ENCODE measurements at regions not wholly inside any gene's neighbourhood (a gene's known extent, or its start where the extent isn't known, plus 50 kb on each side); places are given as distances from the start of the nearest gene placed in this dataset.

DNA sequence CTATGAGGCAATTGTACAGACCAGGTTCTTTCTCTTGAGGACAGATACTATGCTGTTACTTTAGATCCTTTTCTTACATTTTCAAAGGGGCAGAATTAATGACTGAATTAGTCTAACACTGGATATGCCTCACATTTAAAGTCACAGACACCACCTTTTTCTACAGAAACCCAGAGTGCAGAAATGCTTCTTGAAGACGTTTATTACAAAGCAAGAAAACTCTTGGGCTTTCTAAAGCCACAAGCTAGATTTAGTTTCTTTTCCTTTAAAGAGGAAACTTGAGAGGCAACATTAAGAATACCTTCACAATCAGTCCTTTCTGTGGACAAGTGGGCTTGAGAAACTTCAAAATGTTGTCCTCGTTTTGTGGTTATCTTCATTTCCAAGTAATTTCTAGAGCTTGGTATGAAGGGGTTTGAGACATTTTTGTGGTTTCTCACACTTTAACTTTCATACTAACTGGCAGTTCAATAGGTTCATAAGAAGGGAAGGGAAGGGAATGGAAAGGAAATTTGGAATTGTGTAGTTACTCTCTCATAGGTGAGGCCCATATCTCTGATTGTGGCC lies 527.4 kb downstream of the RASEF start:
- ATAC-seq (ENCODE audit: insufficient read depth, low FRiP score) (peak; percentile 17), DNase-seq (peak in 2 of 3 donors; percentile 29 to 42)
- Histone ChIP-seq H3K27me3 (ENCODE audit: control insufficient read depth in 3 of 3, insufficient read depth in 3 of 3, low read length in 2 of 3) (no peaks in the 10 kb centered on the region), H3K4me1 (ENCODE audit: control insufficient read depth in 5 of 5, insufficient read depth in 5 of 5, low read length in 5 of 5) (peaks cover 0 to 16% (median 4%) of the 10 kb centered on the region in 5 donors), H3K9me3 (ENCODE audit: control insufficient read depth in 4 of 4, insufficient read depth in 3 of 4, low read length in 3 of 4) (no peaks in the 10 kb centered on the region), H3K27ac (ENCODE audit: low read depth in 1 of 2, low read length in 1 of 2) (no peak overlapping the region), H3K4me3 (no peak overlapping the region), H3K9ac (ENCODE audit: insufficient read depth in 1 of 2, low read length in 2 of 2) (no peak overlapping the region), H3K36me3 (ENCODE audit: control insufficient read depth in 4 of 4, insufficient read depth in 4 of 4, low read length in 4 of 4) (no peaks in the 10 kb centered on the region)
- TF ChIP-seq, protein P1, sequence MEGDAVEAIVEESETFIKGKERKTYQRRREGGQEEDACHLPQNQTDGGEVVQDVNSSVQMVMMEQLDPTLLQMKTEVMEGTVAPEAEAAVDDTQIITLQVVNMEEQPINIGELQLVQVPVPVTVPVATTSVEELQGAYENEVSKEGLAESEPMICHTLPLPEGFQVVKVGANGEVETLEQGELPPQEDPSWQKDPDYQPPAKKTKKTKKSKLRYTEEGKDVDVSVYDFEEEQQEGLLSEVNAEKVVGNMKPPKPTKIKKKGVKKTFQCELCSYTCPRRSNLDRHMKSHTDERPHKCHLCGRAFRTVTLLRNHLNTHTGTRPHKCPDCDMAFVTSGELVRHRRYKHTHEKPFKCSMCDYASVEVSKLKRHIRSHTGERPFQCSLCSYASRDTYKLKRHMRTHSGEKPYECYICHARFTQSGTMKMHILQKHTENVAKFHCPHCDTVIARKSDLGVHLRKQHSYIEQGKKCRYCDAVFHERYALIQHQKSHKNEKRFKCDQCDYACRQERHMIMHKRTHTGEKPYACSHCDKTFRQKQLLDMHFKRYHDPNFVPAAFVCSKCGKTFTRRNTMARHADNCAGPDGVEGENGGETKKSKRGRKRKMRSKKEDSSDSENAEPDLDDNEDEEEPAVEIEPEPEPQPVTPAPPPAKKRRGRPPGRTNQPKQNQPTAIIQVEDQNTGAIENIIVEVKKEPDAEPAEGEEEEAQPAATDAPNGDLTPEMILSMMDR (IDR thresholded peaks at IDR 0.05; ENCODE audit: control extremely low read depth, extremely low read depth) = no peak
- whole genome bisulfite sequencing, 2 donors = 36 to 46% methylated on average over 2 of the region's 2 CpGs

GRCh38 chr9:82538634-82539033 lies 524.3 kb downstream of the RASEF start:
- Histone ChIP-seq H3K9ac (ENCODE audit: insufficient read depth in 1 of 2, low read length in 2 of 2) (no peak overlapping the region), H3K27ac (ENCODE audit: low read depth in 1 of 2, low read length in 1 of 2) (no peak overlapping the region), H3K4me1 (ENCODE audit: control insufficient read depth in 5 of 5, insufficient read depth in 5 of 5, low read length in 5 of 5) (peaks cover 0 to 4% (median 0%) of the 10 kb centered on the region in 5 donors), H3K36me3 (ENCODE audit: control insufficient read depth in 4 of 4, insufficient read depth in 4 of 4, low read length in 4 of 4) (no peaks in the 10 kb centered on the region), H3K4me3 (no peak overlapping the region), H3K27me3 (ENCODE audit: control insufficient read depth in 3 of 3, insufficient read depth in 3 of 3, low read length in 2 of 3) (no peaks in the 10 kb centered on the region), H3K9me3 (ENCODE audit: control insufficient read depth in 4 of 4, insufficient read depth in 3 of 4, low read length in 3 of 4) (no peaks in the 10 kb centered on the region)
- TF ChIP-seq, protein P1 (IDR thresholded peaks at IDR 0.05; ENCODE audit: control extremely low read depth, extremely low read depth) = no peak
- WGBS, 2 donors = 73 to 83% methylated on average over 1 of the region's 1 CpG
- ATAC-seq (ENCODE audit: insufficient read depth, low FRiP score) = no peak
- no peak for DNase-seq

- H3K9ac ChIP-seq (ENCODE audit: insufficient read depth in 1 of 2, low read length in 2 of 2) = no peak overlapping the region
- H3K9me3 ChIP-seq (ENCODE audit: control insufficient read depth in 4 of 4, insufficient read depth in 3 of 4, low read length in 3 of 4) = no peaks in the 10 kb centered on the region
- H3K36me3 ChIP-seq (ENCODE audit: control insufficient read depth in 4 of 4, insufficient read depth in 4 of 4, low read length in 4 of 4) = no peaks in the 10 kb centered on the region
- peaks cover 0 to 4% (median 0%) of the 10 kb centered on the region in 5 donors for H3K4me1 ChIP-seq (ENCODE audit: control insufficient read depth in 5 of 5, insufficient read depth in 5 of 5, low read length in 5 of 5)
- peak in 2 of 3 donors; percentile 48 to 60 for DNase-seq
- no peaks in the 10 kb centered on the region for H3K27me3 ChIP-seq (ENCODE audit: control insufficient read depth in 3 of 3, insufficient read depth in 3 of 3, low read length in 2 of 3)
- ATAC-seq (ENCODE audit: insufficient read depth, low FRiP score) = peak; percentile 29
- 70 to 80% methylated on average over 2 of the region's 2 CpGs for WGBS, 2 donors
- no peak overlapping the region for H3K4me3 ChIP-seq
- no peak overlapping the region for H3K27ac ChIP-seq (ENCODE audit: low read depth in 1 of 2, low read length in 1 of 2)
- TF ChIP-seq, protein P1 (IDR thresholded peaks at IDR 0.05; ENCODE audit: control extremely low read depth, extremely low read depth) = no peak
Observed at GRCh38 chr9:82539146-82539545, 523.8 kb downstream of the RASEF start.

Measured in lung (tissue), 11 donors.